GM18873 (cell line): ENCODE measurements at regions not wholly inside any gene's neighbourhood (a gene's known extent, or its start where the extent isn't known, plus 50 kb on each side); places are given as distances from the start of the nearest gene placed in this dataset.
"Not testable (repeated sequence)": the region's sequence is repeated elsewhere in the genome, so short reads cannot be mapped to it uniquely, and the experiment has no call there.

Experiments used
- ATAC-seq: cut with Tn5 transposase; IDR thresholded peaks from one replicate; pipeline ENCODE4 v1.9.1; 2021; ENCODE audit warnings: mild to moderate bottlenecking, moderate library complexity, moderate number of reproducible peaks; ENCODE audit not compliant: unreplicated experiment, low FRiP score

- no peak for ATAC-seq
These were observed 168.8 kb upstream of the POT1 start for GRCh38 chr7:125098377-125098970.

- ATAC-seq = no peak
These were observed 161.0 kb upstream of the POT1 start for GRCh38 chr7:125090596-125090995.

GRCh38 chr7:125089171-125089570 lies 159.5 kb upstream of the POT1 start:
- no peak for ATAC-seq

GRCh38 chr7:125088555-125088954 lies 158.9 kb upstream of the POT1 start:
- no peak for ATAC-seq

- no peak for ATAC-seq
These were observed 155.5 kb upstream of the POT1 start for GRCh38 chr7:125085084-125085483.

GRCh38 chr7:125084196-125084595 lies 154.6 kb upstream of the POT1 start:
- no peak for ATAC-seq

GRCh38 chr7:125074141-125074540 lies 144.5 kb upstream of the POT1 start:
- no peak for ATAC-seq

GRCh38 chr7:125065546-125065945 lies 135.9 kb upstream of the POT1 start:
- no peak for ATAC-seq

- ATAC-seq = no peak
These were observed 135.4 kb upstream of the POT1 start for GRCh38 chr7:125065001-125065400.

- ATAC-seq = peak; percentile 84
These were observed 132.3 kb upstream of the POT1 start for GRCh38 chr7:125061776-125062397.

GRCh38 chr7:125061083-125061745 lies 131.6 kb upstream of the POT1 start:
- not testable (repeated sequence) for ATAC-seq

- no peak for ATAC-seq
These were observed 130.3 kb upstream of the POT1 start for GRCh38 chr7:125059861-125060456.

GRCh38 chr7:125057963-125058362 lies 128.3 kb upstream of the POT1 start:
- no peak for ATAC-seq

- ATAC-seq = no peak
These were observed 125.8 kb upstream of the POT1 start for GRCh38 chr7:125055376-125055775.

- ATAC-seq = no peak
These were observed 117.1 kb upstream of the POT1 start for GRCh38 chr7:125046767-125047166.

GRCh38 chr7:125033506-125033905 lies 103.9 kb upstream of the POT1 start:
- ATAC-seq = no peak

- ATAC-seq = no peak
These were observed 103.3 kb upstream of the POT1 start for GRCh38 chr7:125032943-125033342.

GRCh38 chr7:125030756-125031387 lies 101.2 kb upstream of the POT1 start:
- no peak for ATAC-seq

- no peak for ATAC-seq
These were observed 96.0 kb upstream of the POT1 start for GRCh38 chr7:125025620-125026019.

- ATAC-seq = no peak
These were observed 91.2 kb upstream of the POT1 start for GRCh38 chr7:125020801-125021200.

- ATAC-seq = no peak
These were observed 80.9 kb upstream of the POT1 start for GRCh38 chr7:125010540-125010939.
